Stimulated activated CD8-positive, alpha-beta memory T cell treated with anti-CD3 and anti-CD28 coated beads, Interleukin-7, amount 100 ng/mL, for 4 hours (primary cell): ENCODE measurements at regions not wholly inside any gene's neighbourhood (a gene's known extent, or its start where the extent isn't known, plus 50 kb on each side); places are given as distances from the start of the nearest gene placed in this dataset.

Experiments used
- DNase-seq, 2 donors: peaks; one replicate each; pipeline ENCODE4 v3.0.0-alpha.2; 2020; ENCODE audit warnings: low read depth in 2 of 2

DNA sequence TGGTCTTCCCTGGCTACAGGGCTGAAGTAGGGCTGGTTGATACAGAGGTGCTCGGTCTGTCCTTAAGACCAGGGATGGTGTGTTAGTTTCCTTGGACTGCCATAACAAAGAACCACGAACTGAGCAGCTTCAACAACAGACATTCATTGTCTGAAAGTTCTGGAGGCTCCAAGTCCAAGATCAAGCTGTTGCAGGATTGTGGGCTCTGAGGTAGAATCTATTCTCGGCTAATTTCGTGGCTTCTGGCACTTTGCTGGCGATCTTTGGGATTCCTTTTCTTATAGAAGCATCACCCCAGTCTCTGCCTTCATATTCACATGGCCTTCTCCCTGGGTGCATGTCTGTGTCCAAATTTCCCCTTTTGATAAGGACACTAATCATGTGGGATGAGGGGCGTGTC lies 112.1 kb upstream of the ITGB1 start:
- DNase-seq = no peak

DNA sequence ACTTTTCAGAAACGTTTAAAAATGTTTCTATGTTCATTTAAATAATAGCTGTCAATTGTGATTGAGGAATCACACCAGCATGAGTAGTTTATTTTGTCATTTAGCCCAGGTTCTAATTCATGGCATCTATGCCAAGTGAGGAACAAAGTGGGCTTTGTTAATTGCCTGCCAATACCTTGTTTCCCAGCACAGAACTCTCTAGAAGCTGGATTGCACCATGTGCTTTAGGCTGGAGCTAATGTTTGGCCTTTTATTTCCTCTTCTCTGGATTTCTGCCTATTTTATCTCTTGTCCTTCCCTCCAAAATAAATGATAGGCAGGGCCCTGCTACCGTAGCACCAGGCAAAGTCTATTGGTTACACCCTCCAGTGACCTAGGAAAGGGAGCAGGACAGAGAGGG lies 109.9 kb upstream of the ITGB1 start:
- no peak for DNase-seq

GRCh38 chr10:33067481-33067880 lies 109.5 kb upstream of the ITGB1 start:
- DNase-seq = no peak

DNA sequence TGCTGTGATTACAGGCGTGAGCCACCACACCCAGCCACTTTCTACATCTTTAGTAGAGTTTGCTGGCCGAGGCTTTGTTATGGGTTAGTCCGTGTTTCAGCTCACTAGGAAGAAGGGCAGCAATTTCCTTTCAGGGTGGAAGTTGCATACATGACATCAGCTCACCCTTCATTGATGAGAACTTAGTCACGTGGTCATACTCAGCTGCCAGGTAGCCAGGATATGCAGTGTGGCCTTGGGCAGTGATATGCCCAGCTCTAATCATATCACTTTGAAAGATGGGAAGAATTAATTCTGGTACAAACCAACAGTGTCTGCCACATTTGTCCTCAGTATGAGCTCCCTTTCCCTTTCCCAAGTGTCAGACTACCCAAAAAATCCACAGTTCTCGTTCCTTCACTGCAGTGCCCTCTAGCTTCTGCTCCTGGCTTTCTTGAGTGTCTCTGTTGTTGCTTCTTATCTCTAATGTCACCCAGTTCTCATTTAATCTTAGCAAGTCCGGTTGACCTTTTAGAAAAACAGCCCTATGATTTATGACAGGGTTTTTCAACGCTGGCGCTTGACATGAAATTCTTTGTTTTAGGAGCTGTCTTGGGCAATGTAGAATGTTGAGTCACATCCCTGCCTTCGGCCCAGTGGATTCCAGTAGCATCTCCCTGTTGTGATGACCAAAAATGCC lies 108.7 kb upstream of the ITGB1 start:
- no peak for DNase-seq

GRCh38 chr10:33065111-33065510 lies 107.1 kb upstream of the ITGB1 start:
- DNase-seq = no peak

DNA sequence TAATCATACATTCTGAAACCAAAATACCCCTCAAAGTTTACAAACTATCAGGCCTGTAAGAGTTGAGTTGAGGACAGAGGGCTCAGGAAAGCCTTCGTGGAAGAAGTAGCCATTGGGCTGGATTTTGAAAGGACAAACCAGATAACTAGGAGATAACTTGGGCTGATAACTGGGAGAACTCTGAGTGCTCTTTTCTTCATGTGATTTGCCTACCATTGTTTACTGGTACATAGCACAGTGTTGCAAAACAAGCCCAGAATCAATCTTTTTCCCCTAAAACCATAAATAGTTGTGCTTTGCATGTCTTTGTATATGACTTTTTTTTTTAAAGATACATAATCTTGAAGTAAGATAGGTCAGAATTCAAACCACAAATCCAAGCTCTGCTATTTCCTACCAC lies 106.7 kb upstream of the ITGB1 start:
- DNase-seq = no peak

DNA sequence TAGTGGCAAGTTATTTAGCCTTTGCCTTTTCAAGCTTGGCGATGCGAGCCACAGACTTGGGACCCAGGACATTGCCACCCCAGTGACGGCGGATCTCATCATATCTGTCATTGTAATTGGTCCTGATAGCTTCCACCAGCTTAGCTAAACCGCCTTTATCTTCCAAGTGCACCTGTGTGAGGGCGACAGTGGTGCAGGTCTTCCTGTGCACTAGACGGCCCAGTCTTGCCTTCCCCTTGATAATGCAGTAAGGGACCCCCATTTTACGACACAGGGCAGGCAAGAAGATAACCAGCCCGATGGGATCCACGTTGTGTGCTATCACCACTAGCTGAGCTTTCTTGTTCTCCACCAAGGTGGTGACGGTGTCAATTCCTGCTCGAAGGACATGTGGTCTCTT lies 99.6 kb upstream of the ITGB1 start:
- DNase-seq = no peak

- no peak for DNase-seq
Measured at GRCh38 chr10:33056828-33057596, 99.0 kb upstream of the ITGB1 start.

DNA sequence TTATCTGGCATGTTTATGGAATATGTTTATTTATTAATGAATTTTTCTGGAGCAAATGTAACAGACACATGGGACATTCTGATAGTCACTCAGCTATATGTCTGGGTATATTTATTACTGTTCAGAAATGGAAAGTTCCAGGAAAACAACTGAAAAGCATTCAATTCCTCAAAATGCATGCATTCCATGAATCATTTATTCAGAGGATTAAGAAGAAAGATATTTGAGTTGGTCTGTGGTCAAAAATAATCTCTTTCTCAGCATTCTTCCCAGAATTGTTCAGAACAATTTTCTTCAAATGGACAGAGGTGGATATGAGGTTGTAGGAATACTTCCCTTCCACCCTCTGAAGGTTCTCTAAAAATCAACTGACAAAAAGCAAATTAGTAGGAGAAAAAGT lies 97.6 kb upstream of the ITGB1 start:
- no peak for DNase-seq

- DNase-seq = no peak
Measured at GRCh38 chr10:33052915-33053810, 95.1 kb upstream of the ITGB1 start.

DNA sequence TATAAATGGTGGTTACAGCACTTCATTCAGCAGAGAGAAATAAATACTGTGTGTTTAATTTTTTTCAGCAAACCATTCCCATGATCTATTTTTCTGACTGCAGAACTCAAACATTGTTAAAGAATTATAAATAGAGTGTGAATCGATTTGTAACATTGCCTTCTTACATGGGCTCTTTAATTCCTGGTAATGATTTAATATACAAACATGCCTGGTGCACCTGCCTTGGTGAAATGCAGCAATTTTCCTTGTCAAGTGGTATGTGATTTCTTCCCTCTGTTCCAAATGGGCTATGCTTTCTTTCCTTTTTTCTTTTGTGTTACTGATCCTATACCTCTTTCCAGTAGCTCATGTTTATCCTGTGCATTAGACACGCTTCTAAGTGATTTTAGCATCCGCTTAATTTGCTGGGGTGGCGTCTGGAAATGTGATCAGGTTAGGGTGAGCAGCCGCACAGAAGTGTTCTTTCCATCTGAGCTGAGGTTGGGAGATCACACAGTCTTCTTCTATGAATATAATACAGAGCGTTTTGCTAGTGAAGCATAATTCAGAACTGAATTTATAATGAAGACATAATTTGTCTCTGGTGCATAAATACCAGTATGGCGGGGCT lies 94.3 kb upstream of the ITGB1 start:
- DNase-seq = no peak

DNA sequence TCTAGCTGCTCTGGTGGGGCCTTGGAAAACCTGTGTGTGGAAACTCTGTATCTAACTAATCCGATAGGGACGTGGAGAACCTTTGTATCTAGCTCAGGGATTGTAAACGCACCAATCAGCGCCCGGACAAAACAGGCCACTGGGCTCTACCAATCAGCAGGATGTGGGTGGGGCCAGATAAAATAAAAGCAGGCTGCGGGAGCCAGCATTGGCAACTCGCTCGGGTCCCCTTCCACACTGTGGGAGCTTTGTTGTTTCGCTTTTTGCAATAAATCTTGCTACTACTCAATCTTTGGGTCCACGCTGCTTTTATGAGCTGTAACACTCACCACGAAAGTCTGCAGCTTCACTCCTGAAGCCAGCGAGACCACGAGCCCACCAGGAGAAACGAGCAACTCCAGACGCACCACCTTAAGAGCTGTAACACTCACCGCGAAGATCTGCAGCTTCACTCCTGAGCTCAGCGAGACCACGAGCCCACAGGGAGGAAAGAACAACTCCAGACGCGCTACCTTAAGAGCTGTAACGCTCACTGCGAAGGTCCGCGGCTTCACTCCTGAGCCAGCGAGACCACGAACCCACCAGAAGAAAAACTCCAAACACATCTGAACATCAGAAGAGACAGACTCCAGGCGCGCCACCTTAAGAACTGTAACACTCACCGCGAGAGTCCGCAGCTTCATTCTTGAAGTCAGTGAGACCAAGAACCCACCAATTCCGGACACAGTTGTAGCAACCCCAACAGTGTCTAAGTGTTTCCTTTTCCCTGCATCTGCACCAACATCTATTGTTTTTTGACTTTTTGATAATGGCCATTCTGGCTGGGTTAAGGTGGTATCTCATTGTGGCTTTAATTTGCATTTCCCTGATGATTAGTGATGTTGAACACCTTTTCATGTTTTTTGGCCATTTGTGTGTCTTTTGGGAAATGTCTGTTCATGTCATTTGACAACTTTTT lies 92.2 kb upstream of the ITGB1 start:
- peak; percentile 15 to 17 for DNase-seq

DNA sequence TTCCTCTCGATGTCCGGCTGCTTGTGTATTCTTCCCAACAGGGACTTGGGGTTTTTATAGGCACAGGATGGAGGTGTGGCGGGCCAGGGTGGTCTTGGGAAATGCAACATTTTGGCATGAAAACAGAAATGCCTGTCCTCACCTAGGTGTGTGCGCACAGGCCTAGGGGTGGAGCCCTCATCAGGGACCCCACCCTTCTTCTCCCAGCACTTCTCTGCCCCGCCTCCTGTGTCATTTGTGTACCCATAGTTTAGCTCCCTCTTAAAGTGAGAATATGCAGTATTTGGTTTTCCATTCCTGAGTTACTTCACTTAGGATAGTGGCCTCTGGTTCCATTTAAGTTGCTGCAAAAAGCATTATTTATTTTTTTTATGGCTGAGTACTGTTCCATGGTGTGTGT lies 90.2 kb upstream of the ITGB1 start:
- no peak for DNase-seq

DNA sequence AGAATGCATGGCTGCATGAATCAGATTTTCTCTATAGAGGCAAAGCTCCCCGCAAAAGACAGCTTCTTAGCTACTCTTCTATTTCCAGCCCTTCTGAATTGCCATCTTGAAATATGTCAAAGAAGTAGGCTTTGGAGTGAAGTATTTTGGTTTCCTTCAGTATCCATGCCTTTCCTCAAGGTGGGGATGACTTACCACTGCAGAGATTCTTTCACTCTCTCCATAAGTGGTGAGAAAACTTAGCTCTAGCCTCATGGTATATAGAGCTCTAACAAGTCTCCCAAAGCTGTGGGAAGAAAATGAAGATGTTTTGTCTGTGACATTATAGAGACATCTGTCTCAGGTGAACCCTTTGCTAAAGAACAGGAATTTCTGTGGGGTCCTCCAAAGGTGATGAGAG lies 89.6 kb upstream of the ITGB1 start:
- no peak for DNase-seq

GRCh38 chr10:33046792-33047191 lies 88.8 kb upstream of the ITGB1 start:
- no peak for DNase-seq

- DNase-seq = no peak
Measured at GRCh38 chr10:33045421-33045820, 87.4 kb upstream of the ITGB1 start.

DNA sequence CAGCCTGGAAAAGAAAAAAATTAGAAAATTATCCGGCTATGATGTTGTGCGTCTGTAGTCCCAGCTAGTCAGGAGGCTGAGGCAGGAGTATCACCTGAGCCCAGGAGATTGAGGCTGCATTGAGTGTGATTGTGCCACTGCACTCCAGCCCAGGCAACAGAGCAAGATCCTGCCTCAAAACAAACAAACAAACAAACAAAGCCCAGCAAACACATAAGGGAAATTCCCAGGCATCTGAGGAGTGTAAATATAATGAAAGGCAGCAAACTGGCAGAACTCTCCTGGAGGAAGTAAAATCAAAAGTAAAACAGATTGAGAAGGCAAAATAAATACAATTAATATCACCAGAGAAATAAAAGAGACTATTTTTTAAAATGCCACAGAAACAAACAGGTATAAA lies 84.5 kb upstream of the ITGB1 start:
- no peak for DNase-seq

DNA sequence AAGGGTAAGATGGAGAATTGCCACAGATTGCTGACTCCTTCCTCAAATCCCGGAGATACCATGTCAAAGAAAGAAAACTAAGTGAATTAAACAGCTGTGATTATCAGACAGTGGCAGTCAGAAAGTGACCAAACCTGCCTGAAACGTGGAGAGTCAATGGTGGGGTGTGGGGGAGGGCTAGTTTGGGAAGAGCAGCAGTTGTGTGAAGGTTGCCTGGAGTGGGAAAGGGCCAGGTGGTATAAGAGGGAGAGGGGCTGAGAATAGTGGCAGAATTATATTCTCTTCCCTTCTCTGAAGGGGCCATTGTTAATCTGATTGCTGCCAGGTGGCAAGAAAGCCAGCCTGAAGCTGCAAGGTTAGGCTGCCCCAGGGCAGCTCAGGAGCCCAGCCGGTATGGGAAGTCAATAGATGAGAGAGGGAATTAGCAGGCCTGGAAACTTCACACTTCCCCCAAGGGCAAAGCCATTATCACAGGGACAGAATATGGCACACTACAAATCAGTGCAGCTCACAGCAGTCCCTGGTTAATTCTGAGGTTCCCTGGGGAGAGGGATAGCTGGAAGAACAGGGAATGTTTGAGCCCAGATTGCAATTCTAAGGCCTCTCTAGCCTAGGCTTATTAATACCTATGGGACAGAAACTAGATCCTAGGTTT lies 83.9 kb upstream of the ITGB1 start:
- DNase-seq = no peak

GRCh38 chr10:33040436-33040835 lies 82.4 kb upstream of the ITGB1 start:
- no peak for DNase-seq

DNA sequence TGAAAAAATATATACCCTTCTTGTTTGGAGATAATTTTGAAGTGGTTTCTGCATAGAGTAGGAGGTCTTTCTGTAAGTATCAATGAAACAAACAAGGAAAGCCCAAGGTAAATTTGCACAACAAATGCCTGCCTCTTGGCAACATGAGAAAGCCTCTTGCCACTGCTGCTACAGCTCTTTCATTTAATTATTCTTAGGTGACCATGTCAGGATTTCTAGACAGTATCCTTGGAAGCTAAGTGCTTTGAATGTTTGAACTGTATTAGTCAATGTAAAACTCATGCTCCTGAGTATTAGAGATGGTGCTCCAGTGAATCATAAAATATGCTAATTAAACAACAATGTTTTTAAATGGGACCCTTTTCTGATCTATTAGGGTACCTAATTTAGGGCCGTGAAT lies 81.2 kb upstream of the ITGB1 start:
- no peak for DNase-seq
